Natural killer cell (primary cell): ENCODE measurements at regions not wholly inside any gene's neighbourhood (a gene's known extent, or its start where the extent isn't known, plus 50 kb on each side); places are given as distances from the start of the nearest gene placed in this dataset.
"Not testable (repeated sequence)": the region's sequence is repeated elsewhere in the genome, so short reads cannot be mapped to it uniquely, and the experiment has no call there.

Source experiments
- ATAC-seq, 3 donors: fragments of 150-1000 bp in 2 of 3; fragments of 200-7000 bp in 1 of 3; cut with Tn5 transposase; 1 replicate in 1 of 3; 2 replicates in 2 of 3; pipeline ENCODE4 v1.10.0; 2021; ENCODE audit warnings: mild to moderate bottlenecking in 2 of 3, moderate library complexity in 2 of 3
- DNase-seq, 2 donors: peaks; one replicate each; pipeline versions ENCODE4 v3.0.0 to v3.0.0-alpha.2; 2013 to 2021; ENCODE audit warnings: mixed read lengths in 1 of 2
- H3K27ac ChIP-seq: one replicate; pipeline ENCODE4 v1.5.1; 2013; ENCODE audit warnings: mild to moderate bottlenecking, low read length
- H3K27me3 ChIP-seq: one replicate; pipeline ENCODE4 v1.6.1; 2013; ENCODE audit warnings: low read length; ENCODE audit not compliant: control insufficient read depth, insufficient read depth
- H3K36me3 ChIP-seq: one replicate; pipeline ENCODE4 v1.6.1; 2013; ENCODE audit warnings: low read length; ENCODE audit not compliant: control insufficient read depth, insufficient read depth
- H3K4me1 ChIP-seq: one replicate; pipeline ENCODE4 v1.6.1; 2013; ENCODE audit warnings: low read length; ENCODE audit not compliant: control insufficient read depth, insufficient read depth
- H3K4me3 ChIP-seq: one replicate; pipeline ENCODE4 v1.5.1; 2013; ENCODE audit warnings: low read length
- H3K9me3 ChIP-seq: one replicate; pipeline ENCODE4 v1.6.1; 2013; ENCODE audit warnings: low read length; ENCODE audit not compliant: control insufficient read depth, insufficient read depth
- H3K27ac Mint-ChIP-seq, 2 donors: one replicate each; pipeline ENCODE4 v1.8.0; 2022; ENCODE audit warnings: mild to moderate bottlenecking in 2 of 2, mixed read lengths in 2 of 2, moderate library complexity in 1 of 2
- H3K27me3 Mint-ChIP-seq, 2 donors: one replicate each; pipeline ENCODE4 v1.8.0; 2022; ENCODE audit warnings: low read depth in 2 of 2, mixed read lengths in 2 of 2
- H3K36me3 Mint-ChIP-seq: one replicate; pipeline ENCODE4 v1.8.0; 2022; ENCODE audit warnings: mixed read lengths
- H3K4me1 Mint-ChIP-seq, 2 donors: one replicate each; pipeline ENCODE4 v1.8.0; 2022; ENCODE audit warnings: mixed read lengths in 2 of 2
- H3K4me3 Mint-ChIP-seq: one replicate; pipeline ENCODE4 v1.8.0; 2022; ENCODE audit warnings: mild to moderate bottlenecking, moderate library complexity, mixed read lengths
- H3K9me3 Mint-ChIP-seq, 2 donors: one replicate each; pipeline ENCODE4 v1.8.0; 2022; ENCODE audit warnings: mixed read lengths in 2 of 2
- CTCF ChIP-seq: fragments of 200-600 bp; IDR thresholded peaks from one replicate; pipeline ENCODE4 v1.8.0; 2022; ENCODE audit warnings: antibody characterized with exemption
- WGBS: methylation state at CpG from one replicate; pipeline ENCODE4 v1.1.7; 2013; ENCODE audit warnings: missing lambda C conversion rate; ENCODE audit not compliant: insufficient coverage; 5-methylcytosine and 5-hydroxymethylcytosine counted together
- intact Hi-C: fragments of 100-400 bp; cut with micrococcal nuclease; formaldehyde crosslinking; loops from one replicate; pipeline ENCODE4 v1.14.2; 2022

GRCh38 chr7:108653526-108653925 is 83.9 kb downstream of the DNAJB9 start:
- DNase-seq (no peak), ATAC-seq (no peak)
- Mint-ChIP-seq H3K9me3 (no peaks in the 10 kb centered on the region), H3K36me3 (no peaks in the 10 kb centered on the region), H3K4me3 (no peak overlapping the region), H3K4me1 (no peaks in the 10 kb centered on the region), H3K27ac (no peak overlapping the region), H3K27me3 (no peaks in the 10 kb centered on the region)
- Histone ChIP-seq H3K4me3 (no peak overlapping the region), H3K36me3 (no peaks in the 10 kb centered on the region), H3K27me3 (no peaks in the 10 kb centered on the region), H3K27ac (no peak overlapping the region), H3K4me1 (no peaks in the 10 kb centered on the region), H3K9me3 (no peaks in the 10 kb centered on the region)
- intact Hi-C loops = no loop called here
- WGBS = 90% methylated on average over 4 of the region's 4 CpGs
- no peak for TF ChIP-seq CTCF

GRCh38 chr7:108657140-108657726 is 87.6 kb downstream of the DNAJB9 start:
- 93% methylated on average over 37 of the region's 37 CpGs for whole genome bisulfite sequencing
- H3K4me1 ChIP-seq, H3K27me3 ChIP-seq, H3K9me3 Mint-ChIP-seq, H3K4me3 Mint-ChIP-seq, H3K36me3 ChIP-seq, H3K36me3 Mint-ChIP-seq, H3K27ac ChIP-seq, H3K27me3 Mint-ChIP-seq, H3K4me1 Mint-ChIP-seq, H3K4me3 ChIP-seq, ATAC-seq, intact Hi-C loops, H3K9me3 ChIP-seq, H3K27ac Mint-ChIP-seq, DNase-seq: not testable (repeated sequence)

GRCh38 chr7:108659261-108659660 is 89.6 kb downstream of the DNAJB9 start:
- DNase-seq (no peak), ATAC-seq (no peak)
- Mint-ChIP-seq H3K27me3 (no peaks in the 10 kb centered on the region), H3K9me3 (no peaks in the 10 kb centered on the region), H3K4me1 (no peaks in the 10 kb centered on the region), H3K27ac (no peak overlapping the region), H3K36me3 (no peaks in the 10 kb centered on the region), H3K4me3 (no peak overlapping the region)
- Histone ChIP-seq H3K9me3 (no peaks in the 10 kb centered on the region), H3K27me3 (no peaks in the 10 kb centered on the region), H3K36me3 (no peaks in the 10 kb centered on the region), H3K27ac (no peak overlapping the region), H3K4me3 (no peak overlapping the region), H3K4me1 (no peaks in the 10 kb centered on the region)
- no CpG with 5 or more reads among the region's 3 CpGs for WGBS
- TF ChIP-seq CTCF = no peak
- intact Hi-C loops = no loop called here

GRCh38 chr7:108659867-108660266 is 90.2 kb downstream of the DNAJB9 start:
- Histone ChIP-seq H3K27ac (no peak overlapping the region), H3K9me3 (no peaks in the 10 kb centered on the region), H3K27me3 (no peaks in the 10 kb centered on the region), H3K4me1 (no peaks in the 10 kb centered on the region), H3K4me3 (no peak overlapping the region), H3K36me3 (no peaks in the 10 kb centered on the region)
- H3K4me1 Mint-ChIP-seq = no peaks in the 10 kb centered on the region
- H3K9me3 Mint-ChIP-seq = no peaks in the 10 kb centered on the region
- DNase-seq = no peak
- H3K4me3 Mint-ChIP-seq = no peak overlapping the region
- H3K36me3 Mint-ChIP-seq = no peaks in the 10 kb centered on the region
- H3K27me3 Mint-ChIP-seq = no peaks in the 10 kb centered on the region
- no peak for TF ChIP-seq CTCF
- no peak overlapping the region for H3K27ac Mint-ChIP-seq
- no peak for ATAC-seq
- WGBS = 56% methylated on average over 1 of the region's 2 CpGs
- intact Hi-C loops = no loop called here
